Umbilical cord (tissue), 1 donor: ENCODE measurements at regions not wholly inside any gene's neighbourhood (a gene's known extent, or its start where the extent isn't known, plus 50 kb on each side); places are given as distances from the start of the nearest gene placed in this dataset.
"Not testable (repeated sequence)": the region's sequence is repeated elsewhere in the genome, so short reads cannot be mapped to it uniquely, and the experiment has no call there.

Experiments used
- DNase-seq: peaks from one replicate; pipeline ENCODE4 v3.0.0-alpha.2; 2015; ENCODE audit warnings: low spot score

DNA sequence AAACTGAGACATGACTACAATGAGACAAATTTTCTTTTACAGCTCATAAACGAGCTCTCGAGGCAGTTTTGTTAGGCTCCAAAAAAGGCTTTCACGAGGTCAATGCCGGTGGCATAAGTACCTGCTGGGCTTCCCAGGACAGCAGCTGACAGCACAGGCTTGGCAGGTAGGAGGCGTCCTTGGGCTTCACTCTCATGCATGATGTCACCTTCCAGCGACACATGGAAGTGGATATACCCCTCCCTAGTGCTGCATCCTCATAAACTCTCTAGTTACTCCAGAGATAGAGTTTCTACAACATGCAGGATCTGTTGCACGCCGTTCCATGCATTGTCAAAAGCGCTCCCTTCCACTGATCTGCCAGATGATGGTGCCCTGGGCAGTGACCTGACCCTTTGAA is 112.5 kb upstream of the PAXBP1 start:
- DNase-seq, result no peak

DNA sequence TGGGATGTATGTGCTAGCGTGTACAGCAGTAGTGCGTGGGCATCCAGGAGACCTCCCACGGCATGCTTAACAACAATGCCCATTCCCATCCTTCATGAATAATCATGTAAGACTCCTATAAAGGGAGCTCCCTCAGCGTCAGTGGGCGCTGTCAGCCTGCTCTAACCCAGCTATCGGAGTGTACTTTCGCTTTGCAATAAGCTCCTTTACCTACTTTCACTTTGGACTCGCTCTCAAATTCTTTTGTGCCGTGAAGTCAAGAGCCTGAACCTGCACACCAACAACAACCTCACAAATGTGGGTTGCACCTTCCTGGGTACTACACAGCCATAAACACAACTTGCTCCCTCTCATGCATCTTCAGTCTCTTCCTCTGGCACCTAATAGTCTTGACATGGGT is 114.8 kb upstream of the PAXBP1 start:
- no peak for DNase-seq

DNA sequence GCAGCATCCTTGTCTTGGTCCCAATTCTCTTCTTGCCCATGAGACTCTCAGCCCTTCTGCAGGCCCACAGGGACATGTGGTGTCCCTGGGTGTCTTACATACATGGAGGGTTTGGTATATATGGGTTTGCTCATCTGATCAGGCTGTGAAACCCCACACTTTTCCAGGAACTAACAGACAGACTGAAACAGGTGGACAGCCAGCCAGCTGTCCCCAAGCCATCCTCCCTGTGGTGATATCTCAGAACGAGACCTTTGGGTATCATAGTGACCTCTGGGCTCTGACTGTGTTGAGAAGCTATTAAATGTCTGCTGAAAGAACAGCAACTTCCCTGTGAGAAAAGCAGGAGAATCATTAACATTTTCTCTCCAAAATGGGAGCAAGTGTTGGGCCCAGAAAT is 115.5 kb upstream of the PAXBP1 start:
- no peak for DNase-seq

DNA sequence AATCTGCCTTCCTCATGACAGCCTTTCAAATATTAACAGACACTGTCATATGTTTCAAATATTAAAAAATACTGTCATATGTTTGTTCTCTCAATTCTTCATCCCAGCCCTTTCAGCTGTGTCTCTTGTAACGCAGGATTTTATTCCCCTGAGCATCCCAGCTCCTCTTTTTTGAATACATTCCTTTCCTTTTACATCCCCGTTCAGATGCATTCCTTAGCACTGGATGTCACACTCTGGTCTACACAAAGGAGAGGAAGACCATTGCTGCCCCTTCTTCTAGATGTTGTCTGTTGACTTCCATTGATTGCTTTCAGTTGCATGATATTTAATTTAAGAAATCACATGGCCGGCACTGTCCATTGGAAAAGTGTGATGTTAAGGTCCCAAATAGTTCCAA is 117.4 kb upstream of the PAXBP1 start:
- DNase-seq, result no peak

DNA sequence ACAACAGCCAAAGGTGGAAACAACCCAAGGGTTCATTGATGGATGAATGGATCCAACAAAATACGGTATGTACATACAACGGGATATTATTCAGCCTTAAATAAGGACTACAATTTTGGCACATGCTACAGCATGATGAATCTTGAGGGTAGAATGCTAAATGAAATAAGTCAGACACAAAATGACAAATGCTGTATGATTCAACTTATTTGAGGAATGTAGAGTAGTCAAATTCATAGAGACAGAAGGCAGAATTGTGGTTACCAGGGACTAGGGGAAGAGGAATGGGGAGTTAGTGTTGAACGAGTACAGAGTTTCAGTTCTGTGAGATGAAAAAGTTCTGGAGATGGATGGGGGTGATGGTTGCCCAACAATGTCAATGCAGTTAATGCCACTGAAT is 118.0 kb upstream of the PAXBP1 start:
- no peak for DNase-seq

DNA sequence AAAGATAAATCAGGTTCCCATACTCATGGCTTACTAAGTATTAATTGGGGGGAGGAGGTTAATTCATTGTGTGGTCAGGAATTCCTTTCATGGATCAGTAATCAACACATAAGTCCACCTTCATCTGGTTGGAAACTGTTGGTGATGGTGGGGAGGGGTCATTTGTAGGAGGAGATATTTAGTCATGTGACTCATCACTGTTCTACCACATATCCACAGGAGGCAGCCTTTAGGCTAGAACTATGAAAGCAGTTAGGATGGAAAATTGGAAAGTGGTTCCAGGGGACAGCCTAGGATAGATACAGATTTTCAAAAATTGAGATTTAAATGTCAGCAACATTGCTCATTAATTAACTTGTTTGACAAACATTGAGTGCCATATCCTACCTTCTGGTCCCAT is 122.8 kb upstream of the PAXBP1 start:
- no peak for DNase-seq

DNA sequence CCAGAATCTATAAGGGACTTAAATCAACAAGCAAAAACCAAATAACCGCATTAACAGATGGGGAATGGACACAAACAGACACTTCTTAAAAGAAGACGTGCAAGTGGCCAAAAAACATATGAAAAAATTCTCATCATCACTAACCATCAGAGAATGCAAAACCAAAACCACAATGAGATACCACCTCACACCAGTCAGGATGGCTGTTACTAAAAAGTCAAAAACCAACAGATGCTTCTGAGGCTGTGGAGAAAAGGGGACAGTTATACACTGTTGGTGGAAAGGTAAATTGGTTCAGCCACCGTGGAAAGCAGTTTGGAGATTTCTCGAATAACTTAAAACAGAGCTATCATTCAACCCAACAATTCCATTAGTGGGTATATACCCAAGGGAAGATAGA is 124.9 kb upstream of the OLIG2 start:
- no peak for DNase-seq

DNA sequence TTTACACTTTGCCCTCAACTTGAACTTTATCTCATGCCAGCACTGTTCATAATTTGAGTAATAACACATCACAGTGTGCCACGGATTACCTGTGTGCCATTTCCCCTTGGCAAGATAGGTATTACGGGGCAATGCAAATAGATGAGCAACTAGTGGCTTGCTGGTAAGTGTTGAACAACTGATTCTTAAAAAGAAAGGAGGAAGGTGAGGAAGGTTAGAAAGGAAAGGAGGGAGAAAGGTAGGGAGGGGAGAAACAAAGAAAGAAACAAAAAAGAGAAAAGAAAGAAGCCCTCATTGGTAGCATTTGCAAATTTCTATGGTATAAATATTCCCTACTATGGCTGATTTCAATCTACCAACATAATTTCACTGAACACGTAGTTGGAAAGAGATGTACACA is 118.2 kb upstream of the OLIG2 start:
- no peak for DNase-seq

DNA sequence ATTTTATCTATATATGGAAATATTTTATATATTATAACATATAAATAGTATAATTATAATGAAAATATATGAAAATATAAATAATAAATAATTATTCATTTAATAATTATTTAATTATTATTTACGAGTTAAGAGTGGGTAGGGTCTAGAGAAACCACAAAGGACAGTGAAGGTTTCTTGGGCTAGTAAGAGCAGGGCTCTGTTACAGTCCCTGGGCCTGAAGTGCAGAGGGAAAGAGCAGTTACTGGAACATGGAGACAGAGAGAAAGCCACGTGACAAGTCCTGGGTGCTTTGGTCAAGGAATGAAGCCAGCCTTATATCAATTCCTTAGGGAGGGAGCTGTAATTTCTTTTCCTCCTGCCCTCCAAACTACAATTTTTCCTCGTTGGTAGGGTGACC is 117.2 kb upstream of the OLIG2 start:
- DNase-seq, result no peak

DNA sequence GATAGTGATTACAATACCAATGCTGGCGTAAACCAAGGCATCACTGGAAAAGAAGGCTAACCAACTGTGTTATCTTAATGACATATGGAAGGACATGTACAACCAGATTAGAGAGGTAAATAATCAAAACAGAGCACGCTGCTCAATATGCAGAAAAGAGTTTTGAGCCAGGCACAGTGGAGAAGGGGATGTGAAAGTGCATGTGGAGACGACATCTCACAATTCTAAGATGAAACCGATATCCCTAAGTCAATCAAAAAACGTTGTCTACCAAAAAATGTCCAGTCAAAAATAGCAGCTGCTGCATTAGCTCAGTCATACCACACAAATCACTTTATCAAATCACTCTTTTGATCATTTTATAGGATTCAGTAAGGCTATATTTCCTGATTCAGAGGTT is 116.3 kb upstream of the OLIG2 start:
- DNase-seq, result no peak

DNA sequence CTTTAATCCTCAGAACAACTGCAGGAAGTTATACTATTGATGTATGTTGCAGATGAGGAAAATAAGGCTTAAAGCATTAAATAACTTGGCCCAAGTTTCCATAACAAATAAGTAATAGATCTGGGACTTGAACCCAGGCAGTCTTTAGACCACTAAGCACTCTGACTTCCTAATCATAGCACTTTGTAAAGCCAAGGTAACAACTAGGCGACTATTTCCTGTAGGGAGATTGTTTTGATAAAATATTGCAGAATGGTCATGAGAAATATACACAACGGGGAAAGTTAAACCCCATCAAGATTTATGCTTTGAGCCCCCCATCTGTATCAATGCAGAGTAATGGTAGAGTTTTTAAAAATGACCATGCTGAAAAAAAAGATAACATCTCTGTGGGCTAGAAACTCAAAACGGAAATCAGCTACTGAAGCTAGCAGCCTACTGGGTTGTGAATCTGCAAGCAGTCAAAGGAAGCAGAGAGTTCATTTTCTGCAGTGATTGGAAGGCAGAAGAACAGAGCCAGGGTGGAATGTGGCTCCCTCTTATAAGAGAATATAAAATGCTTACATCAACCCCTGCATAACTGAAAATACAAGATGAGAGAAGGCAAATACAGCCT is 111.2 kb upstream of the OLIG2 start:
- DNase-seq, result no peak

DNA sequence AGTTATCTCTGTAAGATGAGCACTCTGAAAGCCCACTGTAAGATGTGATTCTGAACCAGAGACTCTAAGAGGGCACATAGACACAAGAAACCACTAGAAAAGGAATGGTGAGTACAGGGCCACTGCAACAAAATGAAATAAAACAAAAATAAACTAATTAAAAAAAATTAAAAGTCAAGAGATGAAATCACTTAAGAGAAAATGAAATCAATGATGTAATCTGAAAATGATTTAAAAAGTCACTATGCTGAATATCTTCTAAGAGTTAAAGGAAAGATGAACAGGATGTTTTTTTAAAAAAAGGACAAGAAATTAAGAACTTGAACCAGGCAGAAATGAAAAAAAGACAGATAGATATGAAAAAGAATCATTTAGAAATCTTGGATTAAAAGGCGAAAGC is 110.6 kb upstream of the OLIG2 start:
- no peak for DNase-seq

DNA sequence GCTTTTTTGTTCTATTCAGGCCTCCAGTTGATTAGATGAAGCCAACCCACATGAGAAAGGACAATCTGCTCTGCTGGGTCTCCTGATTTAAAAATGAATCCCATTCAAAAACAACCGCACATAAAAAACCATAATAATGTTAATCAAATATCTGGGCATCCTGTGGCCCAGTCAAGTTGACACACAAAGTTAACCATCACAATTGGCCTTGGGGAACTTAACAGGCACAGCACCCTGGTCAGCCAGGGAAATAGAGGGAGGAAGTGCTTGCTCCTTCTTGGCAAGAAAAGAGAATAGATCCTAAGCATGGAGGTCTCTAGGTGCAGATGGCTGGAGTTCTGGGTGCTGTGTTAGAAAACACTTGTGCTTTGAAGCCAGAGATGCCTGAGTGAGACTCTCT is 109.6 kb upstream of the OLIG2 start:
- no peak for DNase-seq

DNA sequence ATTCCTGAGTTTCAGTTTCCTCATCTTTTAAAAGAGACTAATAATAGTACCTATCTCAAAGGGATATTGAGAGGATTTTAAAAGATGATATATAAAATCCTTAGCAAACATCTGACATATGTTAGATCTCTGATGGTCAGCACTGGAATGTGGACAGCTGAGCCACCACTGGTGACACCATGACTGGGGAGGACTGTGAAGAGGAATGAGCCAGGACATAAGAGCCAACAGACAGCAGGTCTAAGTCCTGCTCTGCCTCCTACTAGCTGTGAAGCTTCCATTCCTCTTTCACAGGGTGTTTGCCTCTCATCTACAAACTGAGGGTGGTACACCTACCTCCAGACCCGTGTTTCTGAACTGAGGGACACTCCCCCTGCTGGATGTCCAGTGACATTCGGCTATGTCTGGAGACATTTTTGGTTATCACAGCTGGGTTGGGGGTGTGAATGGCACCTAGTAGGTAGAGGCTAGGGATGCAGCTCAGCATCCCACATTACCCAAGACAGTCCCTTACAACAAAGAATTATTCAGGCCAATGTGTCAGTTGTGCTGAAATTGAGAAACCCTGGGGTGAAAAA is 109.1 kb upstream of the OLIG2 start:
- no peak for DNase-seq

DNA sequence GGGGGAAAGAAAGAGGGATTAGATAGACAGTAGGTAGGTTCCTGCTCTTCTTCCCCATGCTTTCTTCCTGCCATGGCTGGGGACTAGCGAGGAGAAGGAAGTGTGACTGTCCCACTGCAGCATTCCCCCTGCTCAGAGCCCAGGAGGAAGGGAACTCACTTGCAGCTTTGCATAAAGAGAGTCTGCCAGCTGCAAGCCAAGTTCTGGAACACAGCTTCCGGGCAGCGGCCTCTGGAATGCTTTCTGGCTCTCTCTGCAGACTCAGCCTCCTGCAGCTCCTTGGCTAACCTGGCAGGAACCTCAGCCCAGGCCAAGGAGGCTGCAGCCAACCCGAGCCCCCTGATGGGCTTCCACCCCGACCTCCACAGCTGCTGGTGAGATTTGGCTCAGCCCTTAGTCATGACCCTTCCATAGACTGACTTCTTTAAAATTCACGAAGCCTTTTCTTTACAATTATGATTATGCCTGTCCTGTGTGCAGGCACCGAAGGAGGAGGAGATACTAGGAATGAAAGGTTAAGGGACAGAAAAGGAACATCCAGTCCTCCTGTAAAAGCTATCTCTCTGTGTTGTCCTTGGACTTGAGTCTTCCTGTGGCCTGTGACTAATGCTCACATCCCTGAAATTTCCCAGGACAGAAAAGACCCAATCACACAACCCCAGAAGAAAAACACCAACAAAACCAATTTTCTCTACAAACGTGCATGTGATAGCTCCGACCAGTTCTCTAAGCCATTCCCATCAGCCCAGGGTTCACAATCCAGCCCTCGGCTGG is 108.2 kb upstream of the OLIG2 start:
- peak; percentile 9 for DNase-seq

DNA sequence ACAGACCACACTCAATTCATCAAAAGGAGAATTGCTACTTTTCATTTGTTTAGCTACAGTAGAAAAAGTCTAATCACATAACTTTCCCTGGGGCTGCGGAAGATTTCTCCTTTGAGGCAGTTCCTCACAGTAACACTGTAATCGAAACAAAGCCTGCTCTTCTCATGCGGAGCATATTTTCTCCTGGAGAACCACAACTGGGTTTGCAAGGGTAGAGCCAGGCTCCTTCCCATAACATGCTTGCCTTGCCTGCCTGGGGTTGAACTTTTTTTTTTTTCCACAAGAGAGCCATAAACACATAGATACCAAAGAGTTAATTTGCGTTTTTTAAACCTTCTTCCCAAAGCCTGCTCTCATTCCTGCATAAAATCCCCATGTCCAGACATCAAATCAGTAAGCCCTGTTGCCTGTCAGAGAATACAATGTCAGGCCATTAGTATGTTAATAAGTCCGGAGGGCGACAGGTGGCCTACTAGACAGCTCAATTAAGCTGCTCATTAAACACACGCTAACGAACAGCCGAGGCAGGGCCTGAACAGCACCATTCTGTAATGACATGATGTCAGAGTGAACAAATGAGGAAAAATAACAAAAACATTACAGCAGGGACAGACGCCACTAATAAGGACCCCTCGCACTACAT is 107.1 kb upstream of the OLIG2 start:
- DNase-seq, result no peak

DNA sequence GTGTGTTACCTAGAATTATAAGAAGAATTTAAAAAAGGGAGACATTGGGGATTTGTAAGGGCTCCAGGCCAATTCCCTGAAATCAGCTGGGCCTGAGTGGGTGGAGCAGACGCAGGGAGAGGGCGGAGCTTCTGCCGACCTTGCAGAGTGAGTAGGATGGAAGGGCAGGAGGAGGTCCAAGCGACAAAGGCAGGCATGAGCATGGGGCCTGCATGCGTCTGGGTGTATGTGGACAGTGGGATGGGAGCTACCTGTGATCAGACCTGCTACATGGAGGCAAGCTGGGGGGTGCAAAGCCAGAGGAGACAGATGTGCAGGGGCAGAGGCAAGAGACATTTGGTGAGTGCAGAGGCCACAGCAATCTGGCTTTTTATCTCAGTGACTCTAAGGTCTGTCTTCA is 105.3 kb upstream of the OLIG2 start:
- DNase-seq, result no peak

DNA sequence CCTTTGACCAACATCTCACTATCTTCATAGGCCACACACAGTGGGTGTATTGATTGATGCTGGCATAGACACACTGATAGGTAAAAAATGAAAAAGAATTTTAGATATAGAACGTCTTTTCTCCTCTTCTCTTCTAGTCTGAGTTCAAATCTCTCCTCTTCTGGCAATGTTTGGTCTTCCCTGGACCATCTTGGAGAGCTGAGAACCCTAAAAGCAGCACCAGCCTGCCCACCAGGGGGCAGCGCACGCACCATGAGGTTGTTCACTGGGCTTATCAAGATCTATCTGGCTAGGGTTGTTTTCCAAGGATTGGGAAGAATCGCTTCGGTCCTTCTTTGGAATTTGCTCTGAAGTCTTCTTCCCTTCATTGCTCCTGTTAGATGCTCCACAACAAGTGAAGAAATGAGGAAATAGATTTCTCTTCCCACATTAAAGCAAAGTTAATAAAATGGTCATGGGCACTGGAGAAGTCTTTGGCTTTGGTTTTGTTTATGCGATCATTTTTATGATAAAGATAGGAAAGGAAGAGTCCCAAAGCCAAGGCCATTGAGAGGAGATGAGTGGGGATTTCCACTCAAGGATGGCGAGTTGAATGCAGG is 104.0 kb upstream of the OLIG2 start:
- DNase-seq, result no peak

DNA sequence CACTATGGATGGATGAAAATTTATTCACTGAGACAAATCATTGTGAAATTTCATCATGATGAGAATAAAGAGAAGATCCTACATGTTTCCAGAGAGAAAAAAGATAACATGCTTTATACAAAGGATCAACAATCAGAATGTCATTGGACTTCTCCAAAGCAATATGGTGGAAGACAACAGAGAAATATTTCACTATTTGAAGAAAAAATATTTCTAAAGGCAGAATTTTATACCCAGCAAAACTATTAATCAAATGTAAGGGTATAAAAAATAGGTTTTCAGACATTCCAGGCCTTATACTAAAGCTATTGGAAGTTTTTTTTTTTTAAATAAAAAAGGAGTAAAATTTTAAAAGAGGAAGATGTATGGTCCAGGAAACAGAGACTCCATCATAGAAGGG is 100.6 kb upstream of the OLIG2 start:
- DNase-seq, result no peak

DNA sequence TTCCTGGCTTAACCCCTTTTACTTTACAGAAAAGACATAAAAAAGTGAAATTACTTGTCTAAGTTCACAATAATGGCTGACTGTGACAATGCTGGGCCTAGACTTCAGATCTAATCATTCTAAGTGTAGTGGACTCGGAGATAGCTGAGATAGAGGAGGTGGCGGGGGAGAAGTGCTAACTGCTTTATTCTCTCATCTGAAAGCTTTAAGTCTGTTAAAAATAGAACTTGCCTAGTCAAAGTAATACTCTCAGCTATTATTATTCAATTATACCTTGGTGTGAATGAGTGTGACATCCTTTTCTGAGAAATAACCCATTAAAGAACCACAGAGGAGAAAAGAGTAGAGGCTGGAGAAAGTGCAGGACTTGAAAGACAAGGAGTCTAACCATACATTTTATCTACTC is 96.1 kb upstream of the OLIG2 start:
- no peak for DNase-seq

DNA sequence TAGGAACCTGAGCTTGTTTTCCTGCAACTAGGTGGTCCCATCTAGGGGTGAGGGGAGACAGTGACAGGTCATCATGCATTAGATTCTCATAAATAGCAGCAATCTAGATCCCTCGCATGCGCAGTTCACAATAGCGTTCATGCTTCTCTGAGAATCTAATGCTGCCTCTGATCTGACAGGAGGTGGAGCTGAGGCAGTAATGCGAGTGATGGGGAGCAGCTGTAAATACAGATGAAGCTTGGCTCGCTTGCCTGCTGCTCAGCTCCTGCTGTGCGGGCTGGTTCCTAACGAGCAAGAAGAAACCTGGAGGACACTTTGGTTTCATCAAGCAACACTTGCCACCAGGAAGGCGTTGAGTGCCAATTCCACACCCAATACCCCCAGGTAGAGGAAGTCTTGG is 95.1 kb upstream of the OLIG2 start:
- peak; percentile 28 for DNase-seq

DNA sequence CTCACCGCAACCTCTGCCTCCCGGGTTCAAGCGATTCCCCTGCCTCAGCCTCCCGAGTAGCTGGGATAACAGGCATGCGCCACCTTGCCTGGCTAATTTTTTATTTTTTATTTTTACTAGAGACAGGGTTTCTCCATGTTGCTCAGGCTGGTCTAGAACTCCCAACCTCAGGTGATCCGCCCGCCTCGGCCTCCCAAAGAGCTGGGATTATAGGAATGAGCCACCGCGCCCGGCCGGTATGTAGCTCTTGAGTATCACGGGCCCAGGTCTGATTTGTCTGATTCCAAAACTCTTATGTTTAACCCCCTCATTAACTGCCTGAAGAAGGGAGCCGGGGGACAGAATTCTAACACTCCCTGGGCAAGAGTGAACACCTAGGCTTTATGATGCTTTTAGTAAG is 91.7 kb upstream of the OLIG2 start:
- not testable (repeated sequence) for DNase-seq

DNA sequence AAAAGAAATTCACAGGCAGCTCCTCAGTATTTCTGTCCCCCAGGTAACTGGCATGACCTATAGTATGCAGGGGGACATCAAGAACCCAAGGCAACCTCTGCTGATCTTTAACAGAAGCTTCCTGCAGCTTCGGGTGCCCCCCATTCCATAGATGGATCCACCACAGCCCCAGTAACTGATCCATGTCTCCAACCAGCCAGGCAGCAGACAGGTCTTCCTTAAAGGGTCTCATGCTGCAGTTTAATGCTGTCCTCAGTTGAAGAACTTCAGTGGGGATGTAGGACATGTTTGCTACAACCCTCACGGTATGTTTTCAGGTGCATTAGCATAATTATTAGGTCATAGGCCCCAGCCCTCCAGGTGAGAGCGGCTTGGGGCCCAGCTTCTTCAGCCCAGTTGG is 90.9 kb upstream of the OLIG2 start:
- no peak for DNase-seq
